Putamen (tissue), 1 donor: ENCODE measurements at regions not wholly inside any gene's neighbourhood (a gene's known extent, or its start where the extent isn't known, plus 50 kb on each side); places are given as distances from the start of the nearest gene placed in this dataset.
A peak's percentile ranks its signal among the peaks of the same experiment; 100 is the strongest.

Source experiments
- DNase-seq: peaks from one replicate; pipeline ENCODE4 v3.0.0-alpha.2; 2016; ENCODE audit warnings: low spot score

GRCh38 chr1:188425687-188426086 is 1596.9 kb downstream of the PLA2G4A start:
- no peak for DNase-seq

GRCh38 chr1:188426561-188426960 is 1597.8 kb downstream of the PLA2G4A start:
- no peak for DNase-seq

- no peak for DNase-seq
These were observed 1598.9 kb downstream of the PLA2G4A start for GRCh38 chr1:188427642-188428041.

GRCh38 chr1:188429386-188429785 is 1600.6 kb downstream of the PLA2G4A start:
- DNase-seq = no peak

GRCh38 chr1:188432427-188432826 is 1603.7 kb downstream of the PLA2G4A start:
- DNase-seq = no peak

GRCh38 chr1:188433425-188433824 is 1604.7 kb downstream of the PLA2G4A start:
- no peak for DNase-seq

GRCh38 chr1:188444526-188444925 is 1615.8 kb downstream of the PLA2G4A start:
- no peak for DNase-seq

GRCh38 chr1:188462837-188463236 is 1634.1 kb downstream of the PLA2G4A start:
- no peak for DNase-seq

GRCh38 chr1:188463919-188464318 is 1635.2 kb downstream of the PLA2G4A start:
- DNase-seq = no peak

- DNase-seq = no peak
These were observed 1637.8 kb downstream of the PLA2G4A start for GRCh38 chr1:188466539-188466938.

GRCh38 chr1:188476606-188477005 is 1647.9 kb downstream of the PLA2G4A start:
- no peak for DNase-seq

- no peak for DNase-seq
These were observed 1660.8 kb downstream of the PLA2G4A start for GRCh38 chr1:188489336-188490112.

GRCh38 chr1:188496506-188496905 is 1667.8 kb downstream of the PLA2G4A start:
- peak; percentile 9 for DNase-seq

- no peak for DNase-seq
These were observed 1668.3 kb downstream of the PLA2G4A start for GRCh38 chr1:188497020-188497419.

GRCh38 chr1:188499690-188500089 is 1670.9 kb downstream of the PLA2G4A start:
- DNase-seq = no peak

GRCh38 chr1:188514917-188515316 is 1686.2 kb downstream of the PLA2G4A start:
- DNase-seq = no peak

GRCh38 chr1:188517139-188517538 is 1688.4 kb downstream of the PLA2G4A start:
- no peak for DNase-seq

GRCh38 chr1:188551176-188551575 is 1722.4 kb downstream of the PLA2G4A start:
- no peak for DNase-seq

GRCh38 chr1:188557053-188557452 is 1728.3 kb downstream of the PLA2G4A start:
- no peak for DNase-seq

- DNase-seq = no peak
These were observed 1754.3 kb downstream of the PLA2G4A start for GRCh38 chr1:188582911-188583532.

GRCh38 chr1:188584119-188584518 is 1755.4 kb downstream of the PLA2G4A start:
- DNase-seq = no peak

- no peak for DNase-seq
These were observed 1761.9 kb downstream of the PLA2G4A start for GRCh38 chr1:188590641-188591040.

GRCh38 chr1:188594542-188595235 is 1765.9 kb downstream of the PLA2G4A start:
- no peak for DNase-seq
